A549 (cell line): ENCODE measurements at regions not wholly inside any gene's neighbourhood (a gene's known extent, or its start where the extent isn't known, plus 50 kb on each side); places are given as distances from the start of the nearest gene placed in this dataset.

Source experiments
- ATAC-seq, 2 experiments: fragments of 200-7000 bp in 1 of 2; fragments of >200 bp in 1 of 2; cut with Nextera tagmentation in 1 of 2; cut with Tn5 transposase in 1 of 2; 3 replicates each; pipeline versions ENCODE4 v1.8.0 to v1.9.1; 2018 to 2020; ENCODE audit warnings: mild to moderate bottlenecking in 1 of 2, moderate library complexity in 1 of 2
- CTCF ChIA-PET: fragments of 300-600 bp; sonication (Branson Sonifier 250); formaldehyde crosslinking; extraction: SDS; loops from one replicate; lab custom pipeline; 2021; ENCODE audit warnings: antibody characterized with exemption, inconsistent platforms; lab: Yijun Ruan, JAX
- POLR2A ChIA-PET: fragments of 350-600 bp; formaldehyde crosslinking; extraction: SDS; loops from one replicate; lab custom pipeline; 2021; ENCODE audit warnings: antibody characterized with exemption, inconsistent platforms; lab: Yijun Ruan, JAX
- DNase-seq, 2 experiments: peaks; one replicate each; pipeline versions ENCODE4 v3.0.0 to v3.0.0-alpha.2; 2011 to 2016; ENCODE audit warnings: low read depth in 1 of 2, low spot score in 1 of 2
- FAIRE-seq: peaks from 2 replicates; lab custom pipeline; 2011; peaks lifted over from hg19 to GRCh38; lab: Jason Lieb, UNC
- H3K27ac ChIP-seq, 2 experiments: fragments of >200 bp; sonication (Bioruptor Twin); formaldehyde crosslinking; 3 replicates each; pipeline ENCODE4 v1.5.1; 2016 to 2017
- H3K4me1 ChIP-seq: fragments of >200 bp; sonication (Bioruptor Twin); formaldehyde crosslinking; 3 replicates; pipeline ENCODE4 v1.6.1; 2016
- H3K4me2 ChIP-seq: fragments of >200 bp; sonication (Bioruptor Twin); formaldehyde crosslinking; 3 replicates; pipeline ENCODE4 v1.6.1; 2016
- H3K4me3 ChIP-seq: fragments of >200 bp; sonication (Bioruptor Twin); formaldehyde crosslinking; 3 replicates; pipeline ENCODE4 v1.5.1; 2016
- H3K9me3 ChIP-seq: fragments of >200 bp; sonication (Bioruptor Twin); formaldehyde crosslinking; 3 replicates; pipeline ENCODE4 v1.6.1; 2016
- EP300 ChIP-seq, 2 experiments: fragments of >200 bp; sonication (Bioruptor Twin); formaldehyde crosslinking; IDR thresholded peaks; 2 replicates in 1 of 2; 3 replicates in 1 of 2; pipeline ENCODE4 v1.6.1; 2016 to 2017
- ESRRA ChIP-seq: fragments of 150-350 bp; IDR thresholded peaks from 2 replicates; pipeline ENCODE4 v1.6.1; 2014; ENCODE audit warnings: mild to moderate bottlenecking, low read length, borderline replicate concordance
- FOSB ChIP-seq: fragments of 250-450 bp; sonication (Bioruptor Pico); IDR thresholded peaks from 2 replicates; pipeline ENCODE4 v1.5.0; 2020; ENCODE audit warnings: mild to moderate bottlenecking, moderate library complexity
- HOXB5 ChIP-seq: fragments of 250-450 bp; sonication (Bioruptor Pico); IDR thresholded peaks from 2 replicates; pipeline ENCODE4 v1.5.0; 2020; ENCODE audit warnings: mild to moderate bottlenecking, moderate library complexity
- JUNB ChIP-seq: fragments of >200 bp; sonication (Bioruptor Twin); formaldehyde crosslinking; IDR thresholded peaks from 2 replicates; pipeline ENCODE4 v1.6.1; 2016
- KDM1A ChIP-seq: fragments of 200-600 bp; sonication (generic); IDR thresholded peaks from 2 replicates; pipeline ENCODE4 v1.6.1; 2016; ENCODE audit warnings: low read depth, mild to moderate bottlenecking
- MAFK ChIP-seq: fragments of 450-650 bp; IDR thresholded peaks from 2 replicates; pipeline ENCODE4 v1.6.1; 2014; ENCODE audit not compliant: partially characterized antibody
- POLR2A ChIP-seq: IDR thresholded peaks from 2 replicates; pipeline ENCODE4 v1.6.1; 2012; ENCODE audit warnings: mild to moderate bottlenecking, low read length
- RCOR1 ChIP-seq: fragments of 150-350 bp; IDR thresholded peaks from 2 replicates; pipeline ENCODE4 v1.6.1; 2014; ENCODE audit warnings: antibody characterized with exemption, low read length, low read depth
- RFX5 ChIP-seq: fragments of 450-650 bp; IDR thresholded peaks from 2 replicates; pipeline ENCODE4 v1.7.1; 2014; ENCODE audit warnings: antibody characterized with exemption, mild to moderate bottlenecking, moderate library complexity
- SREBF2 ChIP-seq: fragments of 450-650 bp; IDR thresholded peaks from 2 replicates; pipeline ENCODE4 v1.6.1; 2014; ENCODE audit warnings: mild to moderate bottlenecking, moderate library complexity
- TFCP2L1 ChIP-seq: fragments of 250-450 bp; sonication (Bioruptor Pico); IDR thresholded peaks from 2 replicates; pipeline ENCODE4 v1.5.0; 2021; ENCODE audit warnings: mild to moderate bottlenecking
- ZC3H11A ChIP-seq: fragments of 450-650 bp; IDR thresholded peaks from 2 replicates; pipeline ENCODE4 v1.6.1; 2014; ENCODE audit warnings: antibody characterized with exemption, mild to moderate bottlenecking
- ZNF302 ChIP-seq: fragments of 250-450 bp; sonication (Bioruptor Pico); IDR thresholded peaks from 2 replicates; pipeline ENCODE4 v1.9.0; 2021; ENCODE audit warnings: inconsistent platforms, mild to moderate bottlenecking, moderate library complexity
- whole genome bisulfite sequencing: methylation state at CpG from one replicate; pipeline ENCODE4 v1.1.6; 2017; ENCODE audit errors: missing lambda C conversion rate; 5-methylcytosine and 5-hydroxymethylcytosine counted together
- TF ChIP-seq, protein P1 (sequence below): fragments of 250-450 bp; sonication (Bioruptor Pico); IDR thresholded peaks from 2 replicates; pipeline ENCODE4 v1.5.0; 2021; ENCODE audit warnings: mild to moderate bottlenecking, moderate library complexity, borderline replicate concordance
- TF ChIP-seq, protein P2 (sequence below): fragments of 250-450 bp; sonication (Bioruptor Pico); IDR thresholded peaks from 2 replicates; pipeline ENCODE4 v1.5.0; 2020; ENCODE audit warnings: low read depth, mild to moderate bottlenecking, moderate library complexity
- TF ChIP-seq, protein P3 (sequence below): IDR thresholded peaks from 2 replicates; pipeline ENCODE4 v1.6.1; 2012
- TF ChIP-seq, protein P4 (sequence below): fragments of 200-600 bp; sonication (generic); IDR thresholded peaks from 2 replicates; pipeline ENCODE4 v1.6.1; 2016; ENCODE audit warnings: antibody characterized with exemption, mild to moderate bottlenecking, moderate library complexity

DNA sequence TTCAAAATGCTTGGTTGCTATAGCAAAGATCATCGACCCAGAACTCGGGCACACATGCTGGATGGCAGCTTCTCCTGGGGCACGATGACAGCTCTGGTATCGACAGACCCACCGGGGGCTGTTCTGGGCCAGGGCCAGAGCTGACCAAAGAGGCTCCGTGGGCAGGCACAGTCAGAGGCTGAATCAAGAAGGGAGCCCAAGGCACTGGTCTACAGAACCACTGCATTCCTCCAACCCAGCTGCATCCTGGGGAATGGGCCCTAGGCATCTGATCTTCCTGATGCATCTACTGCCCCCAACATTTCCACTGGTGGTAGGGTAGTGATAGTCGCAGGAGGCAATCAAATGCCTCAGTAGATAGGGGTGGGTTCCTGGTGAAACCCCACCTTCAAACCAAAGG, 470.3 kb downstream of the TBC1D22A start:
- WGBS, result 5% methylated on average over 4 of the region's 7 CpGs
- Histone ChIP-seq H3K9me3 (no peaks in the 10 kb centered on the region; the same call in 2 of the 3 replicates), H3K4me3 (no peak overlapping the region), H3K4me2 (no peak overlapping the region), H3K27ac (no peak overlapping the region), H3K4me1 (no peaks in the 10 kb centered on the region)
- CTCF ChIA-PET, result no interaction called here
- FAIRE-seq (no peak), DNase-seq (no peak), ATAC-seq (no peak)
- POLR2A ChIA-PET, result no interaction called here
- TF ChIP-seq, protein P1, sequence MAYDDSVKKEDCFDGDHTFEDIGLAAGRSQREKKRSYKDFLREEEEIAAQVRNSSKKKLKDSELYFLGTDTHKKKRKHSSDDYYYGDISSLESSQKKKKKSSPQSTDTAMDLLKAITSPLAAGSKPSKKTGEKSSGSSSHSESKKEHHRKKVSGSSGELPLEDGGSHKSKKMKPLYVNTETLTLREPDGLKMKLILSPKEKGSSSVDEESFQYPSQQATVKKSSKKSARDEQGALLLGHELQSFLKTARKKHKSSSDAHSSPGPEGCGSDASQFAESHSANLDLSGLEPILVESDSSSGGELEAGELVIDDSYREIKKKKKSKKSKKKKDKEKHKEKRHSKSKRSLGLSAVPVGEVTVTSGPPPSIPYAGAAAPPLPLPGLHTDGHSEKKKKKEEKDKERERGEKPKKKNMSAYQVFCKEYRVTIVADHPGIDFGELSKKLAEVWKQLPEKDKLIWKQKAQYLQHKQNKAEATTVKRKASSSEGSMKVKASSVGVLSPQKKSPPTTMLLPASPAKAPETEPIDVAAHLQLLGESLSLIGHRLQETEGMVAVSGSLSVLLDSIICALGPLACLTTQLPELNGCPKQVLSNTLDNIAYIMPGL (CRISPR knock-in tag), result no peak
- TF ChIP-seq ZC3H11A, result no peak
- TF ChIP-seq RCOR1, result no peak
- TF ChIP-seq TFCP2L1 (CRISPR knock-in tag), result no peak
- no peak for TF ChIP-seq KDM1A
- TF ChIP-seq, protein P2, sequence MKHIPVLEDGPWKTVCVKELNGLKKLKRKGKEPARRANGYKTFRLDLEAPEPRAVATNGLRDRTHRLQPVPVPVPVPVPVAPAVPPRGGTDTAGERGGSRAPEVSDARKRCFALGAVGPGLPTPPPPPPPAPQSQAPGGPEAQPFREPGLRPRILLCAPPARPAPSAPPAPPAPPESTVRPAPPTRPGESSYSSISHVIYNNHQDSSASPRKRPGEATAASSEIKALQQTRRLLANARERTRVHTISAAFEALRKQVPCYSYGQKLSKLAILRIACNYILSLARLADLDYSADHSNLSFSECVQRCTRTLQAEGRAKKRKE (CRISPR knock-in tag), result no peak
- no peak for TF ChIP-seq FOSB (CRISPR knock-in tag)

DNA sequence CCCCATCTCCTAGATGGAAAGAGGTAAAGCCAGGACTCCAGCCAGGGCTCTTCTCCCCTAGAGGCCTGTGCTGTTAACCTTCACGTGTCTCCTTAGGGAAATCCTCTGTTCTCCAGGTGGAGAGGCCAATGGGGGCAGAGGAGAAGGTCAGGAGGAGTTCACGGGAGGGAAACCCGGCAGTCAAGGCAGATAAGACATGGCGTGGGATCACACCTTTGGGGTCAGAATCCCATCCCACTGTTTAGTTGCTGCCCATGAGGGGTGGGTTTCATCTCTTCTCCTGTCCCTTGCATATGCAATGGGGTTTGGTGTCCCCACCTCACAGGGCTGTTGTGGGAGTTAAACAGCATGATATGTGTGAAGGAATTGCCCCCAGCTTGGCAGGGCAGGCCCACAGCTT, 469.7 kb downstream of the TBC1D22A start:
- TF ChIP-seq SREBF2 (no peak), JUNB (no peak), ZC3H11A (no peak)
- TF ChIP-seq, protein P3, sequence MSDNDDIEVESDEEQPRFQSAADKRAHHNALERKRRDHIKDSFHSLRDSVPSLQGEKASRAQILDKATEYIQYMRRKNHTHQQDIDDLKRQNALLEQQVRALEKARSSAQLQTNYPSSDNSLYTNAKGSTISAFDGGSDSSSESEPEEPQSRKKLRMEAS, result no peak
- TF ChIP-seq, protein P4, sequence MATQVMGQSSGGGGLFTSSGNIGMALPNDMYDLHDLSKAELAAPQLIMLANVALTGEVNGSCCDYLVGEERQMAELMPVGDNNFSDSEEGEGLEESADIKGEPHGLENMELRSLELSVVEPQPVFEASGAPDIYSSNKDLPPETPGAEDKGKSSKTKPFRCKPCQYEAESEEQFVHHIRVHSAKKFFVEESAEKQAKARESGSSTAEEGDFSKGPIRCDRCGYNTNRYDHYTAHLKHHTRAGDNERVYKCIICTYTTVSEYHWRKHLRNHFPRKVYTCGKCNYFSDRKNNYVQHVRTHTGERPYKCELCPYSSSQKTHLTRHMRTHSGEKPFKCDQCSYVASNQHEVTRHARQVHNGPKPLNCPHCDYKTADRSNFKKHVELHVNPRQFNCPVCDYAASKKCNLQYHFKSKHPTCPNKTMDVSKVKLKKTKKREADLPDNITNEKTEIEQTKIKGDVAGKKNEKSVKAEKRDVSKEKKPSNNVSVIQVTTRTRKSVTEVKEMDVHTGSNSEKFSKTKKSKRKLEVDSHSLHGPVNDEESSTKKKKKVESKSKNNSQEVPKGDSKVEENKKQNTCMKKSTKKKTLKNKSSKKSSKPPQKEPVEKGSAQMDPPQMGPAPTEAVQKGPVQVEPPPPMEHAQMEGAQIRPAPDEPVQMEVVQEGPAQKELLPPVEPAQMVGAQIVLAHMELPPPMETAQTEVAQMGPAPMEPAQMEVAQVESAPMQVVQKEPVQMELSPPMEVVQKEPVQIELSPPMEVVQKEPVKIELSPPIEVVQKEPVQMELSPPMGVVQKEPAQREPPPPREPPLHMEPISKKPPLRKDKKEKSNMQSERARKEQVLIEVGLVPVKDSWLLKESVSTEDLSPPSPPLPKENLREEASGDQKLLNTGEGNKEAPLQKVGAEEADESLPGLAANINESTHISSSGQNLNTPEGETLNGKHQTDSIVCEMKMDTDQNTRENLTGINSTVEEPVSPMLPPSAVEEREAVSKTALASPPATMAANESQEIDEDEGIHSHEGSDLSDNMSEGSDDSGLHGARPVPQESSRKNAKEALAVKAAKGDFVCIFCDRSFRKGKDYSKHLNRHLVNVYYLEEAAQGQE, result no peak
- FAIRE-seq, result no peak
- DNase-seq, result no peak
- no peaks in the 10 kb centered on the region for H3K4me1 ChIP-seq
- WGBS, result 2% methylated on average over 4 of the region's 4 CpGs
- no peak overlapping the region for H3K4me2 ChIP-seq
- no peak for ATAC-seq
- CTCF ChIA-PET, result no interaction called here
- H3K9me3 ChIP-seq, result no peaks in the 10 kb centered on the region; the same call in 2 of the 3 replicates
- H3K4me3 ChIP-seq, result no peak overlapping the region
- H3K27ac ChIP-seq, result no peak overlapping the region
- POLR2A ChIA-PET, result no interaction called here

DNA sequence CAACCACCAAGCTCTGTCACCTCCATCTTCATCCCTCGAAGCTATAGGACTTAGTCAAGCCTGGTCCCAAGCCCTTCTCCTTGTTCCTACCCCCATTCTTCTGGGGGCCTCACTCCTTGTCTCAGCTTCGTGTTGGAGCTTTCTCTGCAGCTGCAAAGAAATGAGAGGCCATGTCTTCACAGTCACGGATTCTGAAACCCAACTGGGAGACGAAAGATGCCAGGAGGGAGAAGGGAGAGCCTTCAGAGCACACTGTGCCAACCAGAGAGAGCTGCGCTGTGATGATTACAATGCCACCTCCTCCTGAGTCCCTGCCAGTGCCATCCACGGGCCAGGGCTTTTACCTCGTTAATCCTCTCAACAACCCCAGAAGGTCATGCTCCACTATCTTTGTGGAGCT, 469.3 kb downstream of the TBC1D22A start:
- WGBS, result 17% methylated on average over 7 of the region's 7 CpGs
- POLR2A ChIA-PET, result no interaction called here
- CTCF ChIA-PET, result no interaction called here
- Histone ChIP-seq H3K4me2 (no peak overlapping the region), H3K4me3 (no peak overlapping the region), H3K4me1 (no peaks in the 10 kb centered on the region), H3K27ac (no peak overlapping the region), H3K9me3 (no peaks in the 10 kb centered on the region; the same call in 2 of the 3 replicates)
- TF ChIP-seq MAFK (no peak), ESRRA (no peak), HOXB5 (CRISPR knock-in tag) (no peak), POLR2A (no peak), RFX5 (no peak), ZNF302 (CRISPR knock-in tag) (no peak), EP300 (IDR thresholded peaks at IDR 0.05) (no peak)
- TF ChIP-seq, protein P3, result no peak
- DNase-seq (no peak), ATAC-seq (no peak), FAIRE-seq (no peak)
